LoVo (cell line): ENCODE measurements at regions not wholly inside any gene's neighbourhood (a gene's known extent, or its start where the extent isn't known, plus 50 kb on each side); places are given as distances from the start of the nearest gene placed in this dataset.
"Not testable (repeated sequence)": the region's sequence is repeated elsewhere in the genome, so short reads cannot be mapped to it uniquely, and the experiment has no call there.

Source experiments
- DNase-seq: peaks from one replicate; pipeline ENCODE4 v3.0.0-alpha.2; 2016; ENCODE audit warnings: low spot score

GRCh38 chr17:54361073-54361472 lies 538.3 kb downstream of the KIF2B start:
- not testable (repeated sequence) for DNase-seq

GRCh38 chr17:54368906-54369305 lies 531.7 kb upstream of the TOM1L1 start:
- DNase-seq = no peak

GRCh38 chr17:54372069-54372749 lies 528.4 kb upstream of the TOM1L1 start:
- no peak for DNase-seq

GRCh38 chr17:54373970-54374369 lies 526.7 kb upstream of the TOM1L1 start:
- DNase-seq = no peak

- DNase-seq = not testable (repeated sequence)
Measured at GRCh38 chr17:54376409-54376808, 524.2 kb upstream of the TOM1L1 start.

GRCh38 chr17:54381482-54381881 lies 519.2 kb upstream of the TOM1L1 start:
- no peak for DNase-seq

GRCh38 chr17:54404259-54404658 lies 496.4 kb upstream of the TOM1L1 start:
- DNase-seq = no peak

GRCh38 chr17:54405826-54406225 lies 494.8 kb upstream of the TOM1L1 start:
- DNase-seq = no peak

GRCh38 chr17:54408731-54409130 lies 491.9 kb upstream of the TOM1L1 start:
- DNase-seq = no peak

GRCh38 chr17:54418467-54418866 lies 482.2 kb upstream of the TOM1L1 start:
- DNase-seq = no peak

- DNase-seq = no peak
Measured at GRCh38 chr17:54425671-54426070, 475.0 kb upstream of the TOM1L1 start.

- DNase-seq = peak; percentile 14
Measured at GRCh38 chr17:54426296-54426886, 474.3 kb upstream of the TOM1L1 start.

- DNase-seq = no peak
Measured at GRCh38 chr17:54435966-54436365, 464.7 kb upstream of the TOM1L1 start.

- DNase-seq = no peak
Measured at GRCh38 chr17:54439816-54440215, 460.8 kb upstream of the TOM1L1 start.

- no peak for DNase-seq
Measured at GRCh38 chr17:54451051-54451450, 449.6 kb upstream of the TOM1L1 start.

GRCh38 chr17:54452666-54453348 lies 447.8 kb upstream of the TOM1L1 start:
- DNase-seq = no peak

GRCh38 chr17:54455251-54455868 lies 445.3 kb upstream of the TOM1L1 start:
- DNase-seq = no peak

- DNase-seq = not testable (repeated sequence)
Measured at GRCh38 chr17:54465443-54465842, 435.2 kb upstream of the TOM1L1 start.

- no peak for DNase-seq
Measured at GRCh38 chr17:54466875-54467274, 433.8 kb upstream of the TOM1L1 start.

GRCh38 chr17:54482843-54483242 lies 417.8 kb upstream of the TOM1L1 start:
- DNase-seq = no peak

GRCh38 chr17:54493691-54494090 lies 407.0 kb upstream of the TOM1L1 start:
- no peak for DNase-seq

GRCh38 chr17:54494721-54495715 lies 405.6 kb upstream of the TOM1L1 start:
- DNase-seq = no peak
